Nephron progenitor cell (in vitro differentiated cells): ENCODE measurements at regions not wholly inside any gene's neighbourhood (a gene's known extent, or its start where the extent isn't known, plus 50 kb on each side); places are given as distances from the start of the nearest gene placed in this dataset.

Experiments
- DNase-seq: peaks from one replicate; pipeline ENCODE4 v3.0.0; 2021
- H3K27ac Mint-ChIP-seq: 2 replicates; pipeline ENCODE4 v1.8.0; 2021; ENCODE audit warnings: mild to moderate bottlenecking, moderate library complexity, mixed read lengths
- H3K27me3 Mint-ChIP-seq: 2 replicates; pipeline ENCODE4 v1.8.0; 2021; ENCODE audit warnings: mild to moderate bottlenecking, low read depth, mixed read lengths; ENCODE audit not compliant: poor library complexity
- H3K36me3 Mint-ChIP-seq: 2 replicates; pipeline ENCODE4 v1.8.0; 2021; ENCODE audit warnings: low read depth, mixed read lengths
- H3K4me1 Mint-ChIP-seq: 2 replicates; pipeline ENCODE4 v1.8.0; 2021; ENCODE audit warnings: mixed read lengths
- H3K4me3 Mint-ChIP-seq: 2 replicates; pipeline ENCODE4 v1.8.0; 2021; ENCODE audit warnings: mild to moderate bottlenecking, moderate library complexity, mixed read lengths
- H3K9me3 Mint-ChIP-seq: 2 replicates; pipeline ENCODE4 v1.8.0; 2021; ENCODE audit warnings: mild to moderate bottlenecking, moderate library complexity, mixed read lengths
- TF ChIP-seq, protein P1 (sequence below): fragments of 200-600 bp; sonication (generic); IDR thresholded peaks from 2 replicates; pipeline ENCODE4 v1.5.0; 2021; ENCODE audit warnings: antibody characterized with exemption

DNA sequence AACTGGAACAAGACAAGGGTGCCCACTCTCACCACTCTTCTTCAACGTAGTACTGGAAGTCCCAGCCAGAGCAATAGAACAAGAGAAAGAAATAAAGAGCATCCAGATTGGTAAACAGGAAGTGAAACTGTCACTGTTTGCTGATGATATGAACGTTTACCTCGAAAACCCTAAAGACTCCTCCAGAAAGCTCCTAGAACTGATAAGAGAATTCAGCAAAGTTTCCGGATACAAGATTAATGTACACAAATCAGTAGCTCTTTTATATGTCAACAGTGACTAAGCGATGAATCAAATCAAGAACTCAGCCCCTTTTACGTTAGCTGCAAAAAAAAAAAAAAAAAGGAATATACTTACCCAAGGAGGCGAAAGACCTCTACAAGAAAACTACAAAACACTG is 306.6 kb downstream of the PLK2 start:
- Mint-ChIP-seq H3K4me3 (no peak overlapping the region), H3K36me3 (peaks cover 7% of the 10 kb centered on the region), H3K4me1 (peaks cover 7% of the 10 kb centered on the region), H3K27ac (no peak overlapping the region), H3K27me3 (peaks cover 4% of the 10 kb centered on the region), H3K9me3 (peaks cover 18% of the 10 kb centered on the region)
- TF ChIP-seq, protein P1, sequence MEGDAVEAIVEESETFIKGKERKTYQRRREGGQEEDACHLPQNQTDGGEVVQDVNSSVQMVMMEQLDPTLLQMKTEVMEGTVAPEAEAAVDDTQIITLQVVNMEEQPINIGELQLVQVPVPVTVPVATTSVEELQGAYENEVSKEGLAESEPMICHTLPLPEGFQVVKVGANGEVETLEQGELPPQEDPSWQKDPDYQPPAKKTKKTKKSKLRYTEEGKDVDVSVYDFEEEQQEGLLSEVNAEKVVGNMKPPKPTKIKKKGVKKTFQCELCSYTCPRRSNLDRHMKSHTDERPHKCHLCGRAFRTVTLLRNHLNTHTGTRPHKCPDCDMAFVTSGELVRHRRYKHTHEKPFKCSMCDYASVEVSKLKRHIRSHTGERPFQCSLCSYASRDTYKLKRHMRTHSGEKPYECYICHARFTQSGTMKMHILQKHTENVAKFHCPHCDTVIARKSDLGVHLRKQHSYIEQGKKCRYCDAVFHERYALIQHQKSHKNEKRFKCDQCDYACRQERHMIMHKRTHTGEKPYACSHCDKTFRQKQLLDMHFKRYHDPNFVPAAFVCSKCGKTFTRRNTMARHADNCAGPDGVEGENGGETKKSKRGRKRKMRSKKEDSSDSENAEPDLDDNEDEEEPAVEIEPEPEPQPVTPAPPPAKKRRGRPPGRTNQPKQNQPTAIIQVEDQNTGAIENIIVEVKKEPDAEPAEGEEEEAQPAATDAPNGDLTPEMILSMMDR: no peak
- DNase-seq: no peak

DNA sequence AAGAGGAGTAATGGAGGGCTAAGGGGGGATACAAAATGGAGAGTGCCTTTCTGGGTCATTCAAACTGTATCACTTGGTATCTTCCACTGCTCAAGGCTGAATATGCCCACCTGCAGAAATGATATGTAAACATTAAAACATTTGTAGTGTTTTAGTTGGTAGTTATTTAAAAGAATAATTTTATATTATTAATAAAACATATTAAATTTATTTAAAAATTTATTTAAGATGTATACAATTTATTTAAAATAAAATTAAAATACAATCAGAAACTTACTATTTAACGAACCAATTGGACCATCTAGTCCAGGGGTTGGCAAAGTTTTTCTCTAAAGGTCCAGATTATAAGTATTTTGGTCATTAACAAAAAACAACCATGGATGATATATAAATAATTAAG is 308.5 kb downstream of the PLK2 start:
- Mint-ChIP-seq H3K27ac (no peak overlapping the region), H3K27me3 (peaks cover 7% of the 10 kb centered on the region), H3K4me1 (peaks cover 3% of the 10 kb centered on the region), H3K4me3 (no peak overlapping the region), H3K36me3 (peaks cover 7% of the 10 kb centered on the region), H3K9me3 (peaks cover 18% of the 10 kb centered on the region)
- DNase-seq: no peak
- TF ChIP-seq, protein P1: no peak

DNA sequence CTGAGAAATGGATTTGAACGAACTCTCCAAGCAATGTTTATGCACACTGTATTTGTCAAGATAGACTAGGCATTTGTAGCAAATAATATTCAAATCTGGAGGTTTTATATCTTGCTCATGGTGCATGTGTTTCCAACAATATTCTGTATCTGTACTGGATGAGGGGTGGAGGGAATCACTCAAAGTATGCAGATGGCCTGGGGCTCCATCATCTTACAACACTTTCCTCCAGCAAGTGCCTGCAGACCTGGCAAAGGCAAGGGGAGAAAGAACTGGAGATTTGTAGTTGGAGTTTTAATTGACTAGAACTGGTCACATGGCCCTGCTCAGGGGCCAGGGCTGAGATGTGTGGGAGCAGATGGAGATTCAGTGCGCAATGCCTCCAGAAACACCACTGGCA is 309.0 kb downstream of the PLK2 start:
- H3K4me3 Mint-ChIP-seq: no peak overlapping the region
- peaks cover 18% of the 10 kb centered on the region for H3K9me3 Mint-ChIP-seq
- peaks cover 7% of the 10 kb centered on the region for H3K27me3 Mint-ChIP-seq
- TF ChIP-seq, protein P1: no peak
- H3K4me1 Mint-ChIP-seq: no peaks in the 10 kb centered on the region
- H3K27ac Mint-ChIP-seq: no peak overlapping the region
- H3K36me3 Mint-ChIP-seq: peaks cover 7% of the 10 kb centered on the region
- no peak for DNase-seq

DNA sequence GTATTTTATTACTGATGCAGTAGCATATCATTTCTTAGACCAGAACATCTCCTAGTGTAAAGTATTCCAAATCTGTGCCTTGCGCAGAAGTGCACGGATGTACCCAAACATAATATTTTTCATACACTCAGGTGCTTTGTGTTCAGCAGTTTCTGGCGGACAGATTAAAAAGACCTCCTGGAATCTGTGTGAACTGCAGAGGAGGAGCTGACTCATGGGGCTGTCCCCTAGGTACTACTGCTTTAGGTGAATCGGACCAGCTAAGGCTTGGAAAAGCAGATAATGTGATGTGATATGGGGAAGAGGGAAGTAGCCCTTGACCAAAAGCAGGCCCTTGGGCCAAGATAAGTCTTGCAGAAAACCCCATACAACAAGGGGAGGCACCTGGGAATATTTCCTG is 310.1 kb downstream of the PLK2 start:
- H3K4me3 Mint-ChIP-seq: no peak overlapping the region
- TF ChIP-seq, protein P1: no peak
- H3K9me3 Mint-ChIP-seq: peaks cover 18% of the 10 kb centered on the region
- no peak for DNase-seq
- peaks cover 7% of the 10 kb centered on the region for H3K36me3 Mint-ChIP-seq
- H3K4me1 Mint-ChIP-seq: no peaks in the 10 kb centered on the region
- H3K27ac Mint-ChIP-seq: no peak overlapping the region
- H3K27me3 Mint-ChIP-seq: peaks cover 7% of the 10 kb centered on the region

- H3K27me3 Mint-ChIP-seq: peaks cover 7% of the 10 kb centered on the region
- H3K9me3 Mint-ChIP-seq: peaks cover 18% of the 10 kb centered on the region
- H3K4me3 Mint-ChIP-seq: no peak overlapping the region
- H3K27ac Mint-ChIP-seq: no peak overlapping the region
- TF ChIP-seq, protein P1: no peak
- peaks cover 7% of the 10 kb centered on the region for H3K36me3 Mint-ChIP-seq
- no peak for DNase-seq
- no peaks in the 10 kb centered on the region for H3K4me1 Mint-ChIP-seq
Measured at GRCh38 chr5:58149345-58149744, 310.5 kb downstream of the PLK2 start.

DNA sequence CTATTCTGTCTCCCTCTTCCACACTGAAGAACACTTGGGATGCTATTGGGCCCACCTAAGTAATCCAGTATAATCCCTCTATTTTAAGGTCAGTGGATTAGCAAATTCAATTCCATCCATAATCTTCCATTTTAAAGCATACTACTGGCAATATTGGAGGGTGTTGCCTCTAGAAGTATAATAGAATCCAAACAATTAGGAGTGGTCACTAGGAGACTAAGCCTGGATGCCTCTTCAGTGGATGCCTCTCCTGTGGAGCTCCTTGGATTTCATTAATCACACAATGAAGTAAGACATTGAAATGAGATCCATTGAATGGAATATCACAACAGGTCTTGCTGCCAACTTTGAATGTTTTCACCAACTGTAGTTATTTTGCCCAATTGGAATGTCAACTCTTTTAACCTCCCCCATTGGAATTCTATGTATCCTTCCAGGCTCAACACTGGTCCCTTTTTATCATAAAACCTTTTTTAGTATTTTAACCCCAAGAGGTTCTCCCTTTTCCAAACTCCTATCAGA is 311.6 kb downstream of the PLK2 start:
- no peaks in the 10 kb centered on the region for H3K4me1 Mint-ChIP-seq
- TF ChIP-seq, protein P1: no peak
- peaks cover 7% of the 10 kb centered on the region for H3K27me3 Mint-ChIP-seq
- H3K27ac Mint-ChIP-seq: no peak overlapping the region
- DNase-seq: no peak
- H3K36me3 Mint-ChIP-seq: peaks cover 7% of the 10 kb centered on the region
- H3K9me3 Mint-ChIP-seq: peaks cover 12% of the 10 kb centered on the region
- no peak overlapping the region for H3K4me3 Mint-ChIP-seq
